Ascending aorta (tissue), 2 donors: ENCODE measurements at regions not wholly inside any gene's neighbourhood (a gene's known extent, or its start where the extent isn't known, plus 50 kb on each side); places are given as distances from the start of the nearest gene placed in this dataset.
"Not testable (repeated sequence)": the region's sequence is repeated elsewhere in the genome, so short reads cannot be mapped to it uniquely, and the experiment has no call there.

Source experiments
- DNase-seq, 2 donors: peaks; one replicate each; pipeline ENCODE4 v3.0.0-alpha.2; 2019; ENCODE audit warnings: low spot score in 2 of 2
- H3K27ac ChIP-seq, 2 donors: fragments of 200-600 bp; sonication (generic); one replicate each; pipeline ENCODE4 v1.5.1; 2016 to 2017; ENCODE audit warnings: mild to moderate bottlenecking in 1 of 2
- H3K27me3 ChIP-seq: fragments of 200-600 bp; sonication (generic); one replicate; pipeline ENCODE4 v1.5.1; 2017
- H3K36me3 ChIP-seq, 2 donors: fragments of 200-600 bp; sonication (generic); one replicate each; pipeline ENCODE4 v1.5.1; 2016
- H3K4me1 ChIP-seq, 2 donors: fragments of 200-600 bp; sonication (generic); one replicate each; pipeline ENCODE4 v1.5.1; 2016 to 2017; ENCODE audit warnings: mild to moderate bottlenecking in 1 of 2
- H3K4me3 ChIP-seq, 2 donors: fragments of 200-600 bp; sonication (generic); one replicate each; pipeline ENCODE4 v1.5.1; 2016 to 2017; ENCODE audit warnings: mild to moderate bottlenecking in 1 of 2
- H3K9me3 ChIP-seq, 2 donors: fragments of 200-600 bp; sonication (generic); one replicate each; pipeline ENCODE4 v1.5.1; 2016
- CTCF ChIP-seq, 3 experiments: fragments of 200-600 bp in 2 of 3; fragments of 450-650 bp in 1 of 3; sonication (generic) in 2 of 3; IDR thresholded peaks; one replicate each; pipeline ENCODE4 v1.5.1; 2016 to 2019; ENCODE audit warnings: antibody characterized with exemption in 3 of 3, mild to moderate bottlenecking in 1 of 3, moderate library complexity in 1 of 3
- intact Hi-C: fragments of 100-400 bp; cut with DNase I; formaldehyde crosslinking; loops from one replicate; pipeline ENCODE4 v1.15.1; 2023

- Histone ChIP-seq H3K27me3 (no peaks in the 10 kb centered on the region), H3K4me3 (no peak overlapping the region), H3K27ac (no peak overlapping the region), H3K9me3 (no peaks in the 10 kb centered on the region), H3K4me1 (no peaks in the 10 kb centered on the region), H3K36me3 (no peaks in the 10 kb centered on the region)
- intact Hi-C loops: no loop called here
- no peak for DNase-seq
- no peak for TF ChIP-seq CTCF (IDR thresholded peaks at IDR 0.05)
These were observed 144.6 kb upstream of the PALS2 start for GRCh38 chr7:24428676-24429075.

- intact Hi-C loops: no loop called here
- Histone ChIP-seq H3K4me3 (no peak overlapping the region), H3K27me3 (no peaks in the 10 kb centered on the region), H3K4me1 (no peaks in the 10 kb centered on the region), H3K36me3 (no peaks in the 10 kb centered on the region), H3K9me3 (no peaks in the 10 kb centered on the region), H3K27ac (no peak overlapping the region)
- TF ChIP-seq CTCF (IDR thresholded peaks at IDR 0.05): no peak
- DNase-seq: no peak
These were observed 140.6 kb upstream of the PALS2 start for GRCh38 chr7:24432677-24433076.

- no peak for DNase-seq
These were observed 138.3 kb upstream of the PALS2 start for GRCh38 chr7:24434972-24435371.

GRCh38 chr7:24436131-24436920, 136.9 kb upstream of the PALS2 start:
- H3K4me1 ChIP-seq: no peaks in the 10 kb centered on the region
- no peaks in the 10 kb centered on the region for H3K27me3 ChIP-seq
- no peak for DNase-seq
- no peak for TF ChIP-seq CTCF (IDR thresholded peaks at IDR 0.05)
- no peaks in the 10 kb centered on the region for H3K36me3 ChIP-seq
- no peaks in the 10 kb centered on the region for H3K9me3 ChIP-seq
- no peak overlapping the region for H3K4me3 ChIP-seq
- no peak overlapping the region for H3K27ac ChIP-seq
- intact Hi-C loops: no loop called here

More at GRCh38 chr7:24434972-24435371, 138.3 kb upstream of the PALS2 start:
- Histone ChIP-seq H3K27me3 (no peaks in the 10 kb centered on the region), H3K4me3 (no peak overlapping the region), H3K27ac (no peak overlapping the region), H3K4me1 (no peaks in the 10 kb centered on the region), H3K36me3 (no peaks in the 10 kb centered on the region), H3K9me3 (no peaks in the 10 kb centered on the region)
- TF ChIP-seq CTCF (IDR thresholded peaks at IDR 0.05): no peak
- intact Hi-C loops: no loop called here

GRCh38 chr7:24438232-24438631, 135.0 kb upstream of the PALS2 start:
- DNase-seq: no peak
- Histone ChIP-seq H3K27me3 (no peaks in the 10 kb centered on the region), H3K4me1 (no peaks in the 10 kb centered on the region), H3K9me3 (no peaks in the 10 kb centered on the region), H3K36me3 (no peaks in the 10 kb centered on the region), H3K4me3 (no peak overlapping the region), H3K27ac (no peak overlapping the region)
- intact Hi-C loops: no loop called here
- TF ChIP-seq CTCF (IDR thresholded peaks at IDR 0.05): no peak

- H3K27ac ChIP-seq, intact Hi-C loops, H3K36me3 ChIP-seq, DNase-seq, H3K4me3 ChIP-seq, H3K27me3 ChIP-seq, H3K4me1 ChIP-seq, H3K9me3 ChIP-seq: not testable (repeated sequence)
These were observed 134.1 kb upstream of the PALS2 start for GRCh38 chr7:24439104-24439503.
